IMR-90 (cell line): ENCODE measurements at regions not wholly inside any gene's neighbourhood (a gene's known extent, or its start where the extent isn't known, plus 50 kb on each side); places are given as distances from the start of the nearest gene placed in this dataset.

Experiments used
- ATAC-seq: fragments of 200-7000 bp; cut with Tn5 transposase; 2 replicates; pipeline ENCODE4 v1.9.1; 2020; ENCODE audit warnings: low read depth, mild to moderate bottlenecking, moderate library complexity
- BruUV-seq: library from RNA; stranded (reverse); fragments of 400-500 nt; replicated peaks from 2 replicates; lab custom pipeline; 2021; lab: Mats Ljungman, UMichigan
- CTCF ChIA-PET: fragments of 300-600 bp; formaldehyde crosslinking; extraction: SDS; loops from one replicate; lab custom pipeline; 2021; ENCODE audit warnings: antibody characterized with exemption; lab: Yijun Ruan, JAX
- POLR2A ChIA-PET: fragments of 300-600 bp; sonication (Branson Sonifier 250); formaldehyde crosslinking; loops from one replicate; lab custom pipeline; 2022; ENCODE audit warnings: antibody characterized with exemption; ENCODE audit not compliant: unreplicated experiment; lab: Charles Lee
- DNase-seq: peaks from one replicate; pipeline ENCODE4 v3.0.0; 2013
- H2AFZ ChIP-seq: replicated peaks from 2 replicates; pipeline ENCODE3; 2013; ENCODE audit warnings: low read length, mild to moderate bottlenecking; ENCODE audit not compliant: poor library complexity
- H2AK5ac ChIP-seq: 2 replicates; pipeline ENCODE4 v1.6.1; 2013; ENCODE audit warnings: low read depth, low read length, inconsistent platforms
- H2AK9ac ChIP-seq: replicated peaks from 2 replicates; pipeline ENCODE3; 2013; ENCODE audit warnings: mild to moderate bottlenecking, low read depth, low read length, moderate library complexity; ENCODE audit not compliant: poor library complexity
- H2BK120ac ChIP-seq: 2 replicates; pipeline ENCODE4 v1.6.1; 2013; ENCODE audit warnings: low read depth, low read length, inconsistent platforms
- H2BK15ac ChIP-seq: 3 replicates; pipeline ENCODE4 v1.6.1; 2013; ENCODE audit warnings: low read depth, low read length, inconsistent platforms
- H2BK20ac ChIP-seq: 2 replicates; pipeline ENCODE4 v1.6.1; 2013; ENCODE audit warnings: low read depth, mild to moderate bottlenecking, inconsistent platforms, low read length, moderate library complexity
- H2BK5ac ChIP-seq: 2 replicates; pipeline ENCODE4 v1.6.1; 2013; ENCODE audit warnings: mild to moderate bottlenecking, low read depth, low read length, inconsistent platforms; ENCODE audit not compliant: poor library complexity, severe bottlenecking
- H3K14ac ChIP-seq: replicated peaks from 2 replicates; pipeline ENCODE4 v1.6.1; 2013; ENCODE audit warnings: low read depth, low read length, inconsistent platforms
- H3K18ac ChIP-seq: 2 replicates; pipeline ENCODE4 v1.6.1; 2013; ENCODE audit warnings: low read depth, low read length, control low read depth
- H3K23ac ChIP-seq: 2 replicates; pipeline ENCODE4 v1.6.1; 2013; ENCODE audit warnings: low read depth, low read length, inconsistent platforms
- H3K27ac ChIP-seq: 2 replicates; pipeline ENCODE4 v1.5.1; 2013; ENCODE audit warnings: mild to moderate bottlenecking, control low read depth, low read length; ENCODE audit not compliant: insufficient read depth
- H3K27me3 ChIP-seq: 2 replicates; pipeline ENCODE4 v1.6.1; 2013; ENCODE audit warnings: low read length; ENCODE audit not compliant: control insufficient read depth, insufficient read depth
- H3K36me3 ChIP-seq: 2 replicates; pipeline ENCODE4 v1.6.1; 2013; ENCODE audit warnings: low read length, mixed read lengths; ENCODE audit not compliant: control insufficient read depth, insufficient read depth
- H3K4ac ChIP-seq: 2 replicates; pipeline ENCODE4 v1.6.1; 2013; ENCODE audit warnings: low read depth, low read length, inconsistent platforms
- H3K4me1 ChIP-seq: 2 replicates; pipeline ENCODE4 v1.6.1; 2013; ENCODE audit warnings: low read length, mixed read lengths; ENCODE audit not compliant: control insufficient read depth, insufficient read depth
- H3K4me2 ChIP-seq: 2 replicates; pipeline ENCODE4 v1.6.1; 2013; ENCODE audit warnings: low read depth, mild to moderate bottlenecking, control low read depth, low read length, moderate library complexity
- H3K4me3 ChIP-seq: 2 replicates; pipeline ENCODE4 v1.5.1; 2013; ENCODE audit warnings: low read depth, mild to moderate bottlenecking, control low read depth, low read length, moderate library complexity; ENCODE audit not compliant: insufficient read depth
- H3K56ac ChIP-seq: 2 replicates; pipeline ENCODE4 v1.6.1; 2013; ENCODE audit warnings: low read length, inconsistent platforms; ENCODE audit not compliant: insufficient read depth; ENCODE audit errors: extremely low read depth
- H3K79me1 ChIP-seq, 2 experiments: 2 replicates each; pipeline ENCODE4 v1.6.1; 2013; ENCODE audit warnings: low read length in 2 of 2, inconsistent platforms in 1 of 2, low read depth in 1 of 2
- H3K9ac ChIP-seq: 2 replicates; pipeline ENCODE4 v1.6.1; 2013; ENCODE audit warnings: low read depth, low read length, control low read depth
- H3K9me1 ChIP-seq: 2 replicates; pipeline ENCODE4 v1.6.1; 2013; ENCODE audit warnings: low read length, inconsistent platforms; ENCODE audit not compliant: insufficient read depth
- H3K9me3 ChIP-seq: 2 replicates; pipeline ENCODE4 v1.6.1; 2013; ENCODE audit warnings: low read length; ENCODE audit not compliant: control insufficient read depth, insufficient read depth
- H4K20me1 ChIP-seq: 2 replicates; pipeline ENCODE4 v1.6.1; 2013; ENCODE audit warnings: low read length, inconsistent platforms; ENCODE audit not compliant: insufficient read depth
- H4K5ac ChIP-seq: 2 replicates; pipeline ENCODE4 v1.6.1; 2013; ENCODE audit warnings: mild to moderate bottlenecking, low read depth, low read length, control low read depth
- H4K8ac ChIP-seq, 2 experiments: 2 replicates each; pipeline ENCODE4 v1.6.1; 2013; ENCODE audit warnings: low read depth in 2 of 2, low read length in 2 of 2, control low read depth in 1 of 2, inconsistent platforms in 1 of 2
- H4K91ac ChIP-seq: 2 replicates; pipeline ENCODE4 v1.6.1; 2013; ENCODE audit warnings: low read depth, low read length, inconsistent platforms; ENCODE audit not compliant: insufficient read depth
- BHLHE40 ChIP-seq: fragments of 150-350 bp; IDR thresholded peaks from 2 replicates; pipeline ENCODE4 v1.6.1; 2016; ENCODE audit warnings: mild to moderate bottlenecking, low read depth, low read length
- CEBPB ChIP-seq: IDR thresholded peaks from 2 replicates; pipeline ENCODE4 v1.6.1; 2012; ENCODE audit warnings: low read depth, low read length, improper control_type of control experiment
- CHD1 ChIP-seq: IDR thresholded peaks from 2 replicates; pipeline ENCODE4 v1.6.1; 2012; ENCODE audit warnings: low read depth, low read length, improper control_type of control experiment
- CTCF ChIP-seq: conservative IDR thresholded peaks from 2 replicates; pipeline ENCODE4 v1.5.1; 2012; ENCODE audit warnings: mild to moderate bottlenecking, low read depth, low read length, improper control_type of control experiment
- ELK1 ChIP-seq: fragments of 150-350 bp; IDR thresholded peaks from 2 replicates; pipeline ENCODE4 v1.6.1; 2016; ENCODE audit warnings: low read depth, mild to moderate bottlenecking, low read length, moderate library complexity, borderline replicate concordance
- FOS ChIP-seq: fragments of 150-350 bp; IDR thresholded peaks from 2 replicates; pipeline ENCODE4 v1.6.1; 2016; ENCODE audit warnings: low read depth, low read length
- MAFK ChIP-seq: IDR thresholded peaks from 2 replicates; pipeline ENCODE4 v1.6.1; 2012; ENCODE audit warnings: low read depth, low read length, improper control_type of control experiment
- MAZ ChIP-seq: IDR thresholded peaks from 2 replicates; pipeline ENCODE4 v1.6.1; 2012; ENCODE audit warnings: low read depth, mild to moderate bottlenecking, low read length, improper control_type of control experiment, moderate library complexity, borderline replicate concordance
- MXI1 ChIP-seq: IDR thresholded peaks from 2 replicates; pipeline ENCODE4 v1.6.1; 2012; ENCODE audit warnings: low read depth, mild to moderate bottlenecking, low read length, moderate library complexity, borderline replicate concordance
- NFE2L2 ChIP-seq: fragments of 150-350 bp; IDR thresholded peaks from 2 replicates; pipeline ENCODE4 v1.6.1; 2016; ENCODE audit warnings: low read depth, mild to moderate bottlenecking, low read length
- POLR2A ChIP-seq: IDR thresholded peaks from 2 replicates; pipeline ENCODE4 v1.6.1; 2012; ENCODE audit warnings: mild to moderate bottlenecking, low read depth, low read length
- RCOR1 ChIP-seq: IDR thresholded peaks from 2 replicates; pipeline ENCODE4 v1.6.1; 2012; ENCODE audit warnings: mild to moderate bottlenecking, low read length, improper control_type of control experiment; ENCODE audit not compliant: insufficient replicate concordance
- SMC3 ChIP-seq: fragments of 150-350 bp; IDR thresholded peaks from 2 replicates; pipeline ENCODE4 v1.6.1; 2016; ENCODE audit warnings: low read depth, mild to moderate bottlenecking, antibody characterized with exemption, low read length, moderate library complexity
- USF2 ChIP-seq: fragments of 150-350 bp; IDR thresholded peaks from 2 replicates; pipeline ENCODE4 v1.6.1; 2017; ENCODE audit warnings: mild to moderate bottlenecking, antibody characterized with exemption, low read length, low read depth
- WGBS, 2 experiments: methylation state at CpG; one replicate each; pipeline versions ENCODE4 v1.1.5 to v1.1.7; 2013; ENCODE audit warnings: missing lambda C conversion rate in 2 of 2; ENCODE audit not compliant: insufficient read length in 1 of 2; ENCODE audit errors: extremely low coverage in 2 of 2; 5-methylcytosine and 5-hydroxymethylcytosine counted together
- dilution Hi-C: fragments of 300-500 bp; cut with HindIII; formaldehyde crosslinking; loops from one replicate; pipeline ENCODE4 v1.14.3; 2018; ENCODE audit warnings: low sequenced_read_pairs; ENCODE audit not compliant: unreplicated experiment
- in situ Hi-C: fragments of 300-500 bp; cut with MboI; formaldehyde crosslinking; loops from 3 replicates; pipeline ENCODE4 v1.14.3; 2019; ENCODE audit warnings: low sequenced_read_pairs, inconsistent platforms, mixed read lengths
- intact Hi-C: fragments of 100-400 bp; cut with micrococcal nuclease; formaldehyde crosslinking; loops from 2 replicates; pipeline ENCODE4 v1.10.0; 2022

DNA sequence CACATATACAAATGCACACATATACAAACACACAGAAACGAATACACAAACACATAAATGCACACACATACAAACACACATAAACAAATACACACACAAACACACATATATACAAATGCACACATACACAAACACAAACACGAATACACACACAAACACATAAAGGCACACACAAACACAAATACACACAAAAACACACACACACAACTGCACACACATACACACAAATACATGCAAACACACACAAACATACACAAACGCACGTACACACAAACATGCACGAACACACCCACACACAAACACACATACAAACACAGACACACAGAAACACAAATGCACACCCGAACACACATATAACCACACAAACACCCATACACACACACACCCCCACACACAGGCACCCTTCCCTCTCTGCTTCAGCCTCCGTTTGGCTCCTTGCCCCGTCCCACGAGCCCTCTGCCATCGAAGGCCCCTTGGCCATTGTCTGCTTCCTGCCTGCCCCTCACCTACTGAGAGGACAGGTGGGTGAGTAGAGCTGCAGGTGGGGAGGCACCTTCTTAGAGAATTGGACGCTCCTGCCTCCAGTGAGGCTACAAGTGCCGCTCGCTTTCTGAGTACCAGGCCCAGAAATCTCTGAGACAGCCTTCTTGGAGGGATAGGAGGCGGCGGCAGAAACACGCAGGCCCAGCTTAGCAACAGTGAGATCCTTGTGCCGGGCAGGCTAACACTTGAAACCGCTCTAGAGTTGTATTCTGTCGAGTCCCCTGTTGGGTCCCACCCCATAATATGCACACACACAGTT, 331.2 kb downstream of the FOXL1 start:
- Histone ChIP-seq H2BK20ac (no peak overlapping the region), H2AK9ac (no peak overlapping the region), H3K18ac (no peak overlapping the region), H3K9me3 (no peaks in the 10 kb centered on the region; the same call in 1 of the 2 replicates), H3K4me2 (no peak overlapping the region), H4K5ac (no peak overlapping the region), H2BK120ac (no peak overlapping the region), H3K4ac (no peak overlapping the region), H2BK15ac (no peak overlapping the region), H4K20me1 (no peaks in the 10 kb centered on the region), H2BK5ac (peak overlapping the region; percentile 83), H3K36me3 (no peaks in the 10 kb centered on the region), H3K27ac (no peak overlapping the region), H3K4me1 (no peaks in the 10 kb centered on the region), H3K23ac (no peak overlapping the region), H3K79me1 (no peaks in the 10 kb centered on the region), H2AK5ac (no peak overlapping the region), H3K27me3 (no peaks in the 10 kb centered on the region; the same call in 1 of the 2 replicates), H4K91ac (no peak overlapping the region), H3K56ac (no peak overlapping the region), H3K14ac (no peak overlapping the region), H3K4me3 (no peak overlapping the region), H2AFZ (no peak overlapping the region), H3K9me1 (peaks cover 3% of the 10 kb centered on the region; the same call in 1 of the 2 replicates), H3K9ac (no peak overlapping the region), H4K8ac (no peak overlapping the region)
- ATAC-seq (no peak), DNase-seq (no peak)
- BruUV-seq: no TSS peak
- 77% methylated on average over 5 of the region's 19 CpGs; no CpG with 5 or more reads in 1 of the 2 experiments for WGBS, 2 experiments
- TF ChIP-seq POLR2A: no peak
- no peak for TF ChIP-seq MXI1
- no peak for TF ChIP-seq CHD1
- TF ChIP-seq RCOR1: no peak
- TF ChIP-seq SMC3: no peak
- no peak for TF ChIP-seq FOS
- no peak for TF ChIP-seq NFE2L2
- TF ChIP-seq ELK1: no peak
- no peak for TF ChIP-seq MAFK
- no peak for TF ChIP-seq MAZ
- TF ChIP-seq CEBPB: no peak
- TF ChIP-seq CTCF: no peak
- no peak for TF ChIP-seq BHLHE40
- no peak for TF ChIP-seq USF2
- ChIA-PET CTCF (no interaction called here), POLR2A (no interaction called here)
- dilution Hi-C loops: no loop called here
- intact Hi-C loops: loop anchor here (1.0 kb wide), 1 partner anchor 35 kb away; no protein-coding TSS in a partner anchor
- in situ Hi-C loops: no loop called here
